GM12878 (cell line): ENCODE measurements at regions not wholly inside any gene's neighbourhood (a gene's known extent, or its start where the extent isn't known, plus 50 kb on each side); places are given as distances from the start of the nearest gene placed in this dataset.

Source experiments
- ATAC-seq: fragments of 200-7000 bp; cut with Tn5 transposase; 3 replicates; pipeline ENCODE4 v1.9.1; 2020; ENCODE audit warnings: mild to moderate bottlenecking, moderate library complexity
- BruUV-seq: library from RNA; stranded (reverse); fragments of 400-500 nt; replicated peaks from 2 replicates; lab custom pipeline; 2021; lab: Mats Ljungman, UMichigan
- CTCF ChIA-PET: fragments of 300-600 bp; sonication (Branson Sonifier 250); formaldehyde crosslinking; extraction: SDS; loops from one replicate; lab custom pipeline; 2021; ENCODE audit warnings: inconsistent platforms; lab: Yijun Ruan, JAX
- POLR2A ChIA-PET: fragments of 350-600 bp; formaldehyde crosslinking; extraction: SDS; loops from one replicate; lab custom pipeline; 2021; ENCODE audit warnings: inconsistent platforms; lab: Charles Lee
- RAD21 ChIA-PET: fragments of 300-600 bp; sonication (Branson Sonifier 250); formaldehyde crosslinking; loops from one replicate; lab custom pipeline; 2023; ENCODE audit warnings: antibody characterized with exemption; ENCODE audit not compliant: unreplicated experiment; lab: Charles Lee
- SMC1A ChIA-PET: fragments of 300-600 bp; sonication (Branson Sonifier 250); formaldehyde crosslinking; loops from one replicate; lab custom pipeline; 2023; ENCODE audit not compliant: unreplicated experiment, uncharacterized antibody; lab: Charles Lee
- DNase-seq: peaks from one replicate; pipeline ENCODE4 v3.0.0-alpha.2; 2011; ENCODE audit warnings: low read depth, low spot score
- FAIRE-seq: peaks from 3 replicates; lab custom pipeline; 2011; peaks lifted over from hg19 to GRCh38; lab: Jason Lieb, UNC
- H2AFZ ChIP-seq: 2 replicates; pipeline ENCODE4 v1.6.0; 2011; ENCODE audit warnings: low read depth, low read length, control low read depth; ENCODE audit not compliant: control insufficient read depth
- H3K27ac ChIP-seq: 2 replicates; pipeline ENCODE4 v1.5.1; 2011; ENCODE audit warnings: control low read depth; ENCODE audit not compliant: control insufficient read depth, insufficient read depth
- H3K27me3 ChIP-seq, 2 experiments: replicated peaks in 1 of 2; 2 replicates each; pipeline versions ENCODE4 v1.6.0 to v1.6.1; 2011; ENCODE audit warnings: low read length in 1 of 2; ENCODE audit not compliant: control insufficient read depth in 2 of 2, insufficient read depth in 2 of 2
- H3K36me3 ChIP-seq, 2 experiments: 2 replicates each; pipeline ENCODE4 v1.5.1; 2011; ENCODE audit warnings: low read length in 1 of 2; ENCODE audit not compliant: control insufficient read depth in 2 of 2, insufficient read depth in 2 of 2
- H3K4me1 ChIP-seq: 2 replicates; pipeline ENCODE4 v1.6.1; 2011; ENCODE audit warnings: mild to moderate bottlenecking, low read length, moderate library complexity, mixed read lengths; ENCODE audit not compliant: control insufficient read depth, insufficient read depth
- H3K4me2 ChIP-seq: 2 replicates; pipeline ENCODE4 v1.6.0; 2011; ENCODE audit warnings: control low read depth; ENCODE audit not compliant: control insufficient read depth, insufficient read depth
- H3K4me3 ChIP-seq: fragments of 200-600 bp; sonication (generic); 2 replicates; pipeline ENCODE4 v1.5.1; 2016
- H3K79me2 ChIP-seq: 2 replicates; pipeline ENCODE4 v1.6.0; 2011; ENCODE audit warnings: low read length; ENCODE audit not compliant: control insufficient read depth, insufficient read depth
- H3K9ac ChIP-seq: 2 replicates; pipeline ENCODE4 v1.8.0; 2011; ENCODE audit warnings: low read length, control low read depth, mixed read lengths; ENCODE audit not compliant: control insufficient read depth, insufficient read depth
- H3K9me3 ChIP-seq: replicated peaks from 3 replicates; pipeline ENCODE4 v1.5.1; 2011; ENCODE audit warnings: mild to moderate bottlenecking, low read length; ENCODE audit not compliant: control insufficient read depth, insufficient read depth
- H4K20me1 ChIP-seq: 2 replicates; pipeline ENCODE4 v1.6.0; 2011; ENCODE audit not compliant: control insufficient read depth, insufficient read depth
- ATF7 ChIP-seq: fragments of 450-650 bp; IDR thresholded peaks from 2 replicates; pipeline ENCODE4 v1.6.1; 2016; ENCODE audit warnings: low read depth, mild to moderate bottlenecking
- POLR2AphosphoS2 ChIP-seq: IDR thresholded peaks from 2 replicates; pipeline ENCODE4 v1.6.1; 2011; ENCODE audit warnings: low read depth, mild to moderate bottlenecking, low read length, improper control_type of control experiment, moderate library complexity
- SPI1 ChIP-seq: IDR thresholded peaks from 2 replicates; pipeline ENCODE4 v1.6.1; 2011; ENCODE audit warnings: low read depth, mild to moderate bottlenecking, low read length, moderate library complexity, borderline replicate concordance; ENCODE audit not compliant: insufficient read depth
- WGBS: methylation state at CpG from one replicate; pipeline ENCODE4 v1.1.6; 2016; ENCODE audit warnings: low lambda C conversion rate; ENCODE audit not compliant: insufficient replicate concordance, insufficient coverage; ENCODE audit errors: missing lambda C conversion rate; 5-methylcytosine and 5-hydroxymethylcytosine counted together
- in situ Hi-C: fragments of 300-500 bp; cut with MboI; formaldehyde crosslinking; loops from 9 replicates; pipeline ENCODE4 v1.14.3; 2018; ENCODE audit warnings: mixed read lengths
- intact Hi-C: fragments of 100-400 bp; cut with micrococcal nuclease; formaldehyde crosslinking; loops from one replicate; pipeline ENCODE4 v1.14.2; 2022; ENCODE audit not compliant: unreplicated experiment
- TF ChIP-seq, protein P1 (sequence below): fragments of 450-650 bp; IDR thresholded peaks from 2 replicates; pipeline ENCODE4 v1.6.1; 2017; ENCODE audit warnings: mild to moderate bottlenecking, low read depth, inconsistent platforms; ENCODE audit not compliant: poor library complexity, severe bottlenecking
- TF ChIP-seq, protein P2 (sequence below): fragments of 450-650 bp; IDR thresholded peaks from 2 replicates; pipeline ENCODE4 v1.6.1; 2018; ENCODE audit warnings: borderline replicate concordance, mild to moderate bottlenecking; ENCODE audit not compliant: partially characterized antibody
- TF ChIP-seq, protein P3 (sequence below): fragments of 450-650 bp; IDR thresholded peaks from 2 replicates; pipeline ENCODE4 v1.6.1; 2017; ENCODE audit warnings: borderline replicate concordance

DNA sequence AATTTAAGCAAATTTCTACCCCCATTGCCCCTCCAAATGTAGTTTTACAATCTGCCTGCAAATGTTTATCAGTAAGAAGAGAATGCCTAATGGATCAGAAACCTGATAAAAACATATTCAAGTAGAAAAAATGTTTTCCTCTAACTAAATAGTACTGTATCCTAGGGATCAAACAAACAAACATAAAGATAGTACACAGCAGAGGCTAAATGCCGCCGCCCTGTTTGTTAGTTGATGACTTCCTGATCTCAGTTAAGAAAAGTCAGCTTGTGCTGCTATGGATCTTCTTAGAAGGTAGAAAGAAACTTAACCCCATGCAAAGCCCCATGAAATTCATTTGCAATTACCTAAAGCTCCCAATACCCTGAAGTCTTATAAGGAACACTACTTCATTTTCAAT, 387.3 kb upstream of the THBS1 start (continued):
- TF ChIP-seq SPI1 (no peak), ATF7 (no peak)
- TF ChIP-seq, protein P1, sequence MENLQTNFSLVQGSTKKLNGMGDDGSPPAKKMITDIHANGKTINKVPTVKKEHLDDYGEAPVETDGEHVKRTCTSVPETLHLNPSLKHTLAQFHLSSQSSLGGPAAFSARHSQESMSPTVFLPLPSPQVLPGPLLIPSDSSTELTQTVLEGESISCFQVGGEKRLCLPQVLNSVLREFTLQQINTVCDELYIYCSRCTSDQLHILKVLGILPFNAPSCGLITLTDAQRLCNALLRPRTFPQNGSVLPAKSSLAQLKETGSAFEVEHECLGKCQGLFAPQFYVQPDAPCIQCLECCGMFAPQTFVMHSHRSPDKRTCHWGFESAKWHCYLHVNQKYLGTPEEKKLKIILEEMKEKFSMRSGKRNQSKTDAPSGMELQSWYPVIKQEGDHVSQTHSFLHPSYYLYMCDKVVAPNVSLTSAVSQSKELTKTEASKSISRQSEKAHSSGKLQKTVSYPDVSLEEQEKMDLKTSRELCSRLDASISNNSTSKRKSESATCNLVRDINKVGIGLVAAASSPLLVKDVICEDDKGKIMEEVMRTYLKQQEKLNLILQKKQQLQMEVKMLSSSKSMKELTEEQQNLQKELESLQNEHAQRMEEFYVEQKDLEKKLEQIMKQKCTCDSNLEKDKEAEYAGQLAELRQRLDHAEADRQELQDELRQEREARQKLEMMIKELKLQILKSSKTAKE: no peak
- TF ChIP-seq, all 136 proteins: peak for 0

DNA sequence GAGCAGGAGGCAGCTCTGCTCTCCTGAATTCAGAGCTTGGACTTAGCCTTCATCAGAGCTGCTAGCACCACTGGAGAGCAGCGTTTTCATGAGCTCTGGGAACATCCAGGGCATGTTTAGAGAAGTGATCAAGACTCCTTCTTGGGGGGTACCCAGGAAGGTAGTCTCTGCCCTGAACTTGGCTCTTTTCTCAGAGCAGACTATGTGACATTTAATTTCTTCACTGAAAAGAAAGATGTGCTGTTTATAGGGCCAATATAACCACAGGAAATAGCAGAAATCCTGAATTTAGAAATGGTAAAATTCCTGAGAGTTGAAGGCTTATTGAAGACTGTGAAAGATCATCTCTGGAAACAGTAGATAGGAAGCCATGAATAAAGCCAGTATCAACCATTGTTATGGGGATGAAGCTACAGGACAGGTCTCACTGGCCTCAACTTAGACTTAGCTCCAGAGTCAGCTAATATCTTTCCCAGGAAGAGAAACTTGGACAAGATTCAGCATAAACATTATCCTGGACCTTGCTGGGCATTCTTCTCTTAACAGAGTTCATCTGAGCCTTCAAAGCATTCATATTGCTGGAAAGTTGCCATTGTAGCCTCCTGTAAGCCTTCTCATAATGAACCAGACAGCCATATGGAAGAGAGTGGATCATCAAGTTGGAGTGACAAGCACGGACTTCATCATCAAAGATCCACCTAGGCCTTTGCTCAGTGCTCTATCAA, 386.6 kb upstream of the THBS1 start:
- Histone ChIP-seq H3K4me3 (no peak overlapping the region), H3K27ac (no peak overlapping the region), H3K9ac (no peak overlapping the region), H3K9me3 (no peaks in the 10 kb centered on the region), H3K4me1 (no peaks in the 10 kb centered on the region), H2AFZ (no peak overlapping the region), H3K79me2 (no peaks in the 10 kb centered on the region), H3K27me3 (no peaks in the 10 kb centered on the region), H3K4me2 (no peak overlapping the region), H4K20me1 (no peaks in the 10 kb centered on the region)
- POLR2A ChIA-PET: no interaction called here
- WGBS: 0% methylated on average over 2 of the region's 2 CpGs
- no TSS peak for BruUV-seq
- RAD21 ChIA-PET: no interaction called here
- ATAC-seq (no peak), FAIRE-seq (no peak), DNase-seq (no peak)
- in situ Hi-C loops: no loop called here
- SMC1A ChIA-PET: interaction anchor here (1.6 kb wide), 1 partner anchor 49 kb away, joined by 4 read pairs; no protein-coding TSS in a partner anchor
- CTCF ChIA-PET: interaction anchor here (1.0 to 1.2 kb wide), 3 partner anchors 14 to 35 kb away, joined by 3 to 4 read pairs (median 3); no protein-coding TSS in a partner anchor
- TF ChIP-seq, protein P2, sequence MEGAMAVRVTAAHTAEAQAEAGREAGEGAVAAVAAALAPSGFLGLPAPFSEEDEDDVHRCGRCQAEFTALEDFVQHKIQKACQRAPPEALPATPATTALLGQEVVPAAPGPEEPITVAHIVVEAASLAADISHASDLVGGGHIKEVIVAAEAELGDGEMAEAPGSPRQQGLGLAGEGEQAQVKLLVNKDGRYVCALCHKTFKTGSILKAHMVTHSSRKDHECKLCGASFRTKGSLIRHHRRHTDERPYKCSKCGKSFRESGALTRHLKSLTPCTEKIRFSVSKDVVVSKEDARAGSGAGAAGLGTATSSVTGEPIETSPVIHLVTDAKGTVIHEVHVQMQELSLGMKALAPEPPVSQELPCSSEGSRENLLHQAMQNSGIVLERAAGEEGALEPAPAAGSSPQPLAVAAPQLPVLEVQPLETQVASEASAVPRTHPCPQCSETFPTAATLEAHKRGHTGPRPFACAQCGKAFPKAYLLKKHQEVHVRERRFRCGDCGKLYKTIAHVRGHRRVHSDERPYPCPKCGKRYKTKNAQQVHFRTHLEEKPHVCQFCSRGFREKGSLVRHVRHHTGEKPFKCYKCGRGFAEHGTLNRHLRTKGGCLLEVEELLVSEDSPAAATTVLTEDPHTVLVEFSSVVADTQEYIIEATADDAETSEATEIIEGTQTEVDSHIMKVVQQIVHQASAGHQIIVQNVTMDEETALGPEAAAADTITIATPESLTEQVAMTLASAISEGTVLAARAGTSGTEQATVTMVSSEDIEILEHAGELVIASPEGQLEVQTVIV: no peak
- TF ChIP-seq POLR2AphosphoS2: no peak
- TF ChIP-seq, protein P3, sequence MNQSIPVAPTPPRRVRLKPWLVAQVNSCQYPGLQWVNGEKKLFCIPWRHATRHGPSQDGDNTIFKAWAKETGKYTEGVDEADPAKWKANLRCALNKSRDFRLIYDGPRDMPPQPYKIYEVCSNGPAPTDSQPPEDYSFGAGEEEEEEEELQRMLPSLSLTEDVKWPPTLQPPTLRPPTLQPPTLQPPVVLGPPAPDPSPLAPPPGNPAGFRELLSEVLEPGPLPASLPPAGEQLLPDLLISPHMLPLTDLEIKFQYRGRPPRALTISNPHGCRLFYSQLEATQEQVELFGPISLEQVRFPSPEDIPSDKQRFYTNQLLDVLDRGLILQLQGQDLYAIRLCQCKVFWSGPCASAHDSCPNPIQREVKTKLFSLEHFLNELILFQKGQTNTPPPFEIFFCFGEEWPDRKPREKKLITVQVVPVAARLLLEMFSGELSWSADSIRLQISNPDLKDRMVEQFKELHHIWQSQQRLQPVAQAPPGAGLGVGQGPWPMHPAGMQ: no peak
- TF ChIP-seq, all 136 proteins: peak for 0
- no peaks in the 10 kb centered on the region for H3K36me3 ChIP-seq
- intact Hi-C loops: no loop called here
